A673 (cell line): ENCODE measurements at regions not wholly inside any gene's neighbourhood (a gene's known extent, or its start where the extent isn't known, plus 50 kb on each side); places are given as distances from the start of the nearest gene placed in this dataset.

Experiments
- BruUV-seq: library from RNA; stranded (reverse); fragments of 400-500 nt; replicated peaks from 2 replicates; lab custom pipeline; 2021; lab: Mats Ljungman, UMichigan
- CTCF ChIA-PET: fragments of 300-600 bp; sonication (Branson Sonifier 250); formaldehyde crosslinking; loops from one replicate; lab custom pipeline; 2022; ENCODE audit warnings: antibody characterized with exemption; lab: Charles Lee
- POLR2A ChIA-PET: fragments of 300-600 bp; sonication (Branson Sonifier 250); formaldehyde crosslinking; loops from one replicate; lab custom pipeline; 2022; ENCODE audit warnings: antibody characterized with exemption; ENCODE audit not compliant: low non-redundant PET; lab: Charles Lee
- DNase-seq: peaks from one replicate; pipeline ENCODE4 v3.0.0-alpha.2; 2015; ENCODE audit warnings: low spot score
- H3K27ac ChIP-seq: fragments of 200-600 bp; sonication (generic); 2 replicates; pipeline ENCODE4 v1.5.1; 2016; ENCODE audit warnings: mixed run types, low read depth, mild to moderate bottlenecking, mixed read lengths, antibody characterized with exemption, low read length; ENCODE audit not compliant: poor library complexity, severe bottlenecking
- H3K27me3 ChIP-seq: fragments of 200-600 bp; sonication (generic); replicated peaks from 2 replicates; pipeline ENCODE4 v1.6.1; 2017; ENCODE audit warnings: mixed run types, low read depth, mild to moderate bottlenecking, mixed read lengths, antibody characterized with exemption, low read length; ENCODE audit not compliant: insufficient read depth, poor library complexity
- H3K36me3 ChIP-seq: fragments of 200-600 bp; sonication (generic); 2 replicates; pipeline ENCODE4 v1.6.1; 2016; ENCODE audit warnings: mixed run types, mild to moderate bottlenecking, mixed read lengths, antibody characterized with exemption, low read length; ENCODE audit not compliant: insufficient read depth, poor library complexity, severe bottlenecking
- H3K4me1 ChIP-seq: fragments of 200-600 bp; sonication (generic); 2 replicates; pipeline ENCODE4 v1.6.1; 2017; ENCODE audit warnings: mixed run types, mild to moderate bottlenecking, mixed read lengths, antibody characterized with exemption, low read length; ENCODE audit not compliant: insufficient read depth, poor library complexity, severe bottlenecking
- H3K4me3 ChIP-seq: fragments of 200-600 bp; sonication (generic); 2 replicates; pipeline ENCODE4 v1.5.1; 2016; ENCODE audit warnings: low read depth, mixed run types, mild to moderate bottlenecking, mixed read lengths, low read length; ENCODE audit not compliant: poor library complexity, severe bottlenecking
- H3K9me3 ChIP-seq: fragments of 200-600 bp; sonication (generic); 2 replicates; pipeline ENCODE4 v1.6.1; 2016; ENCODE audit warnings: mixed run types, low read depth, mild to moderate bottlenecking, mixed read lengths, antibody characterized with exemption, low read length; ENCODE audit not compliant: poor library complexity, severe bottlenecking
- CTCF ChIP-seq: fragments of 300-800, 200-600 bp; sonication (generic); conservative IDR thresholded peaks from 2 replicates; pipeline ENCODE4 v1.5.1; 2017; ENCODE audit warnings: low read depth, mild to moderate bottlenecking, antibody characterized with exemption, low read length, moderate library complexity, mixed read lengths
- EZH2 ChIP-seq: fragments of 200-600 bp; sonication (generic); IDR thresholded peaks from 2 replicates; pipeline ENCODE4 v1.6.1; 2017; ENCODE audit warnings: borderline replicate concordance, low read depth, mild to moderate bottlenecking, mixed read lengths, antibody characterized with exemption, low read length; ENCODE audit not compliant: poor library complexity, severe bottlenecking
- intact Hi-C: fragments of 100-400 bp; cut with micrococcal nuclease; formaldehyde crosslinking; loops from one replicate; pipeline ENCODE4 v1.10.0; 2022; ENCODE audit not compliant: unreplicated experiment

- peaks cover 14% of the 10 kb centered on the region for H3K4me1 ChIP-seq
- ChIA-PET POLR2A (no interaction called here), CTCF (no interaction called here)
- H3K4me3 ChIP-seq, result no peak overlapping the region
- no TSS peak for BruUV-seq
- intact Hi-C loops, result no loop called here
- no peaks in the 10 kb centered on the region for H3K9me3 ChIP-seq
- no peak overlapping the region for H3K27ac ChIP-seq
- TF ChIP-seq CTCF (no peak), EZH2 (no peak)
- no peak for DNase-seq
- H3K36me3 ChIP-seq, result no peaks in the 10 kb centered on the region
- no peaks in the 10 kb centered on the region for H3K27me3 ChIP-seq
These were observed 245.6 kb upstream of the SOX5 start for GRCh38 chr12:24195063-24195462.

- Histone ChIP-seq H3K27ac (no peak overlapping the region), H3K4me1 (no peaks in the 10 kb centered on the region), H3K27me3 (no peaks in the 10 kb centered on the region), H3K36me3 (no peaks in the 10 kb centered on the region), H3K4me3 (no peak overlapping the region), H3K9me3 (no peaks in the 10 kb centered on the region)
- CTCF ChIA-PET, result no interaction called here
- BruUV-seq, result no TSS peak
- POLR2A ChIA-PET, result no interaction called here
- intact Hi-C loops, result no loop called here
- TF ChIP-seq EZH2 (no peak), CTCF (no peak)
- no peak for DNase-seq
These were observed 241.6 kb upstream of the SOX5 start for GRCh38 chr12:24191117-24191516.

GRCh38 chr12:24185782-24186181, 236.3 kb upstream of the SOX5 start:
- CTCF ChIA-PET, result no interaction called here
- DNase-seq, result no peak
- POLR2A ChIA-PET, result no interaction called here
- no peak overlapping the region for H3K27ac ChIP-seq
- H3K4me3 ChIP-seq, result no peak overlapping the region
- no peaks in the 10 kb centered on the region for H3K4me1 ChIP-seq
- H3K36me3 ChIP-seq, result no peaks in the 10 kb centered on the region
- intact Hi-C loops, result no loop called here
- TF ChIP-seq CTCF (no peak), EZH2 (no peak)
- no peaks in the 10 kb centered on the region for H3K27me3 ChIP-seq
- no TSS peak for BruUV-seq
- no peaks in the 10 kb centered on the region for H3K9me3 ChIP-seq
